GM18873 (cell line): ENCODE measurements at regions not wholly inside any gene's neighbourhood (a gene's known extent, or its start where the extent isn't known, plus 50 kb on each side); places are given as distances from the start of the nearest gene placed in this dataset.

ENCODE experiments used
- ATAC-seq: cut with Tn5 transposase; IDR thresholded peaks from one replicate; pipeline ENCODE4 v1.9.1; 2021; ENCODE audit warnings: mild to moderate bottlenecking, moderate library complexity, moderate number of reproducible peaks; ENCODE audit not compliant: unreplicated experiment, low FRiP score

GRCh38 chrX:9339603-9340491, 125.0 kb upstream of the TBL1X start:
- no peak for ATAC-seq

- peak; percentile 17 for ATAC-seq
Observed at GRCh38 chrX:9340598-9341290, 124.1 kb upstream of the TBL1X start.

- peak; percentile 88 for ATAC-seq
Observed at GRCh38 chrX:9341291-9342201, 123.3 kb upstream of the TBL1X start.

GRCh38 chrX:9342561-9343051, 122.3 kb upstream of the TBL1X start:
- ATAC-seq = no peak

GRCh38 chrX:9343971-9344370, 120.9 kb upstream of the TBL1X start:
- ATAC-seq = no peak

GRCh38 chrX:9345957-9346356, 118.9 kb upstream of the TBL1X start:
- ATAC-seq = no peak

- no peak for ATAC-seq
Observed at GRCh38 chrX:9349572-9350494, 115.0 kb upstream of the TBL1X start.

- ATAC-seq = no peak
Observed at GRCh38 chrX:9351126-9351525, 113.7 kb upstream of the TBL1X start.

- ATAC-seq = peak; percentile 37
Observed at GRCh38 chrX:9352243-9352642, 112.6 kb upstream of the TBL1X start.

GRCh38 chrX:9352694-9353411, 112.0 kb upstream of the TBL1X start:
- peak; percentile 73 for ATAC-seq

GRCh38 chrX:9354918-9355317, 109.9 kb upstream of the TBL1X start:
- no peak for ATAC-seq

GRCh38 chrX:9355739-9356138, 109.1 kb upstream of the TBL1X start:
- ATAC-seq = no peak

GRCh38 chrX:9356846-9357245, 108.0 kb upstream of the TBL1X start:
- ATAC-seq = no peak

GRCh38 chrX:9357518-9358114, 107.2 kb upstream of the TBL1X start:
- no peak for ATAC-seq

- no peak for ATAC-seq
Observed at GRCh38 chrX:9362363-9362928, 102.4 kb upstream of the TBL1X start.

GRCh38 chrX:9367421-9367820, 97.4 kb upstream of the TBL1X start:
- no peak for ATAC-seq

- ATAC-seq = no peak
Observed at GRCh38 chrX:9368262-9368661, 96.6 kb upstream of the TBL1X start.

GRCh38 chrX:9369802-9370291, 95.0 kb upstream of the TBL1X start:
- ATAC-seq = no peak
